ENCODE measurements at regions not wholly inside any gene's neighbourhood (a gene's known extent, or its start where the extent isn't known, plus 50 kb on each side); places are given as distances from the start of the nearest gene placed in this dataset.

DNA sequence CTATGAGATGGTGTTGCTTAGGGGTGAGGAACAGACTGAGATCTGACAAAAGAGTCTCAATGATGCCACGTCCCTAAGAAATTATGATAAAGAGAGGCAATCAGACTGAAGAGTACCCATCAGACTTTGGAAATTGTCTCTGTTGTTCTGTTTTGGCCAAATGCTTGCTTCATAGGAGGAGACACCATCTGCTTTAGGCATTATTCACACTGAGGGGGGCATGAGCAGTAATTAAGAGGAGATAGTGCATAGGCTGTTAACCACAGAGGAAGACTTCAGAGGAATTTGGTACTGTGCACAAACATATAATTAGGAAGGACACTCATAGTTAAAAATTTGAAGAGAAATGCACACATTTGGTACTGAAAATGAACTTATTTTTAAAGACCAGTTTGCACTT is 190.7 kb downstream of the FAM170A start:
- no peak overlapping the region for H3K4me3 ChIP-seq (ENCODE audit: low read depth, low read length)
- DNase-seq (ENCODE audit: low read depth): no peak
- TF ChIP-seq, protein P1, sequence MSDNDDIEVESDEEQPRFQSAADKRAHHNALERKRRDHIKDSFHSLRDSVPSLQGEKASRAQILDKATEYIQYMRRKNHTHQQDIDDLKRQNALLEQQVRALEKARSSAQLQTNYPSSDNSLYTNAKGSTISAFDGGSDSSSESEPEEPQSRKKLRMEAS (IDR thresholded peaks at IDR 0.05; ENCODE audit: low read depth, low read length): no peak
- no peak for TF ChIP-seq POLR2A (IDR thresholded peaks at IDR 0.05; ENCODE audit: extremely low read depth, insufficient read length)
- TF ChIP-seq, protein P2, sequence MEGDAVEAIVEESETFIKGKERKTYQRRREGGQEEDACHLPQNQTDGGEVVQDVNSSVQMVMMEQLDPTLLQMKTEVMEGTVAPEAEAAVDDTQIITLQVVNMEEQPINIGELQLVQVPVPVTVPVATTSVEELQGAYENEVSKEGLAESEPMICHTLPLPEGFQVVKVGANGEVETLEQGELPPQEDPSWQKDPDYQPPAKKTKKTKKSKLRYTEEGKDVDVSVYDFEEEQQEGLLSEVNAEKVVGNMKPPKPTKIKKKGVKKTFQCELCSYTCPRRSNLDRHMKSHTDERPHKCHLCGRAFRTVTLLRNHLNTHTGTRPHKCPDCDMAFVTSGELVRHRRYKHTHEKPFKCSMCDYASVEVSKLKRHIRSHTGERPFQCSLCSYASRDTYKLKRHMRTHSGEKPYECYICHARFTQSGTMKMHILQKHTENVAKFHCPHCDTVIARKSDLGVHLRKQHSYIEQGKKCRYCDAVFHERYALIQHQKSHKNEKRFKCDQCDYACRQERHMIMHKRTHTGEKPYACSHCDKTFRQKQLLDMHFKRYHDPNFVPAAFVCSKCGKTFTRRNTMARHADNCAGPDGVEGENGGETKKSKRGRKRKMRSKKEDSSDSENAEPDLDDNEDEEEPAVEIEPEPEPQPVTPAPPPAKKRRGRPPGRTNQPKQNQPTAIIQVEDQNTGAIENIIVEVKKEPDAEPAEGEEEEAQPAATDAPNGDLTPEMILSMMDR (IDR thresholded peaks at IDR 0.05; ENCODE audit: low read depth, low read length): no peak
- TF ChIP-seq MYC (IDR thresholded peaks at IDR 0.05; ENCODE audit: low read depth, low read length): no peak

DNA sequence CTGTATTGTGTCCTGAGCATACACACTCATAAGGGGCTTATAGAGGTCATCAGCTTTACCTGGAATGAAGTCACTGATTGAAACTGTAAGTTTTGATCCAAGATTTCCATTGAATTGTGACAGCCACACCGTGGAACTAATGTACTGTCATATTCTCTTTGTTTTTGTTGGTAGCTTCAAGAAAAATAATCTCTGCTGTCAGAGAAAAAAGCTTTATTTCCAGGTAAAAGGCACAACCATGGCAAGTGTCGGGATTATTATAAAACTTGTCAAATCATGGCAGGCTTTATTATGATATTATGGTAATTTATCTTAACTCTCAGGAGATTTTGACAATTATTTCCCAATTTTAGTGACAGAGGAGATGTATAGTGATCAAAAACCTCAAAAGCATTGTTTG is 191.2 kb downstream of the FAM170A start:
- no peak for DNase-seq (ENCODE audit: low read depth)
- H3K4me3 ChIP-seq (ENCODE audit: low read depth, low read length): no peak overlapping the region
- TF ChIP-seq, protein P1 (IDR thresholded peaks at IDR 0.05; ENCODE audit: low read depth, low read length): no peak
- TF ChIP-seq, protein P2 (IDR thresholded peaks at IDR 0.05; ENCODE audit: low read depth, low read length): no peak
- TF ChIP-seq POLR2A (IDR thresholded peaks at IDR 0.05; ENCODE audit: extremely low read depth, insufficient read length) (no peak), MYC (IDR thresholded peaks at IDR 0.05; ENCODE audit: low read depth, low read length) (no peak)

GRCh38 chr5:119828541-119828940 is 199.2 kb downstream of the FAM170A start:
- no peak overlapping the region for H3K4me3 ChIP-seq (ENCODE audit: low read depth, low read length)
- DNase-seq (ENCODE audit: low read depth): no peak

GRCh38 chr5:119829341-119829740 is 200.0 kb downstream of the FAM170A start:
- no peak overlapping the region for H3K4me3 ChIP-seq (ENCODE audit: low read depth, low read length)
- TF ChIP-seq, protein P1 (IDR thresholded peaks at IDR 0.05; ENCODE audit: low read depth, low read length): no peak
- TF ChIP-seq, protein P2 (IDR thresholded peaks at IDR 0.05; ENCODE audit: low read depth, low read length): no peak
- TF ChIP-seq POLR2A (IDR thresholded peaks at IDR 0.05; ENCODE audit: extremely low read depth, insufficient read length): no peak
- no peak for DNase-seq (ENCODE audit: low read depth)

More at GRCh38 chr5:119828541-119828940, 199.2 kb downstream of the FAM170A start:
- TF ChIP-seq POLR2A (IDR thresholded peaks at IDR 0.05; ENCODE audit: extremely low read depth, insufficient read length): no peak
- TF ChIP-seq, protein P1 (IDR thresholded peaks at IDR 0.05; ENCODE audit: low read depth, low read length): no peak
- TF ChIP-seq MYC (IDR thresholded peaks at IDR 0.05; ENCODE audit: low read depth, low read length): no peak
- TF ChIP-seq, protein P2 (IDR thresholded peaks at IDR 0.05; ENCODE audit: low read depth, low read length): no peak

GRCh38 chr5:119833176-119833575 is 203.8 kb downstream of the FAM170A start:
- no peak for TF ChIP-seq MYC (IDR thresholded peaks at IDR 0.05; ENCODE audit: low read depth, low read length)
- TF ChIP-seq, protein P1 (IDR thresholded peaks at IDR 0.05; ENCODE audit: low read depth, low read length): no peak
- TF ChIP-seq, protein P2 (IDR thresholded peaks at IDR 0.05; ENCODE audit: low read depth, low read length): no peak
- TF ChIP-seq POLR2A (IDR thresholded peaks at IDR 0.05; ENCODE audit: extremely low read depth, insufficient read length): no peak

GRCh38 chr5:119840175-119840574 is 210.8 kb downstream of the FAM170A start:
- no peak for TF ChIP-seq POLR2A (IDR thresholded peaks at IDR 0.05; ENCODE audit: extremely low read depth, insufficient read length)
- DNase-seq (ENCODE audit: low read depth): peak; percentile 10
- H3K4me3 ChIP-seq (ENCODE audit: low read depth, low read length): no peak overlapping the region

More at GRCh38 chr5:119833176-119833575, 203.8 kb downstream of the FAM170A start:
- DNase-seq (ENCODE audit: low read depth): no peak
- H3K4me3 ChIP-seq (ENCODE audit: low read depth, low read length): no peak overlapping the region

All from NB4 (cell line).